Motor neuron (in vitro differentiated cells): ENCODE measurements at regions not wholly inside any gene's neighbourhood (a gene's known extent, or its start where the extent isn't known, plus 50 kb on each side); places are given as distances from the start of the nearest gene placed in this dataset.

Experiments
- ATAC-seq, 8 experiments: fragments of 200-7000 bp; cut with Tn5 transposase; replicated peaks in 6 of 8; 2 replicates each; pipeline ENCODE4 v1.8.0; 2021; ENCODE audit warnings: mild to moderate bottlenecking in 8 of 8, moderate library complexity in 8 of 8
- H3K27ac ChIP-seq, 2 donors: fragments of 250-450 bp; sonication (Bioruptor Pico); 2 replicates each; pipeline ENCODE4 v1.9.0; 2021; ENCODE audit warnings: antibody characterized with exemption in 2 of 2, mild to moderate bottlenecking in 2 of 2, moderate library complexity in 1 of 2
- H3K4me1 ChIP-seq, 2 donors: fragments of 250-450 bp; sonication (Bioruptor Pico); replicated peaks in 1 of 2; 2 replicates each; pipeline ENCODE4 v1.6.1; 2021; ENCODE audit warnings: antibody characterized with exemption in 2 of 2, mild to moderate bottlenecking in 2 of 2, moderate library complexity in 1 of 2
- H3K4me3 ChIP-seq, 5 donors: fragments of 250-450 bp; sonication (Bioruptor Pico); 2 replicates each; pipeline ENCODE4 v1.9.0; 2021; ENCODE audit warnings: antibody characterized with exemption in 5 of 5, mild to moderate bottlenecking in 5 of 5, moderate library complexity in 4 of 5
- WGBS, 10 experiments: fragments of 450-650 bp; shearing (Covaris generic); methylation state at CpG; one replicate each; pipeline ENCODE4 v1.0.0; 2022; 5-methylcytosine and 5-hydroxymethylcytosine counted together
- in situ Hi-C, 9 experiments: fragments of 400-800 bp; cut with MboI; loops; one replicate each; pipeline ENCODE4 v1.15.0; 2021; ENCODE audit warnings: low sequenced_read_pairs in 9 of 9, low pct_unique_long_range_greater_than_20kb in 2 of 9; ENCODE audit not compliant: unreplicated experiment in 9 of 9

DNA sequence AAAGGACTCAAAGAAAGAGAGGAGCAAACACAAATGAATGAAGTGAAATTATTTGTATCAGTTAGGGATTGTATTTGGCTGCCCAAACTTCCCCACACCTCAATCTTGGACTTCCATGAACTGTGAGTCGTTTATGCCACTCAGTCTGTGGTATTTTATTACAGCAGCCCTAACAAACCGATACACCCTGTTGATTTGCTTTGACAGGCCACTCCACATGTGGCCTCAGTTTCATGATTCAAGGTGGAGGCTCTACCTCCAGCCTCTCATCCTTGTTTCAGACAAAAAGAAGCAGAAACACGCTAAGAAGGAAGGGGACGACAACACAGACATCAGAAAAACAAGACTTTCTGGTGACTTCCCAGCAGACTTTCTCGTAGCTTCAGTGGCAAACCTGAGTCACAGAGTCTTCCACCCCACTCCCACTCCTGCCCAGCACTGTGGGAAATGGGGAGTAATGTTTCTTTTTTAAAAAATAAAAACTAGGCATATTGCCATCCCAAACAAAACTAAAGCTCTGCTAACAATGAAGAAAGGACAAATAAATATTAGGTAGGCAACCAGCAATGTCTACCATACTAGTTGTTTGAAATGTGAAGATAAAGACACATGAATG is 52.2 kb upstream of the ABCA1 start:
- H3K4me3 ChIP-seq, result no peak overlapping the region
- H3K4me1 ChIP-seq, result peaks cover 4 to 16% of the 10 kb centered on the region in 2 donors
- H3K27ac ChIP-seq, result no peak overlapping the region
- in situ Hi-C loops, result loop anchor here in 2 of 9 experiments (25.0 kb wide), 1 partner anchor 157 kb away; no protein-coding TSS in a partner anchor
- ATAC-seq, result no peak
- 60 to 100% (median 100%) methylated on average over 1 to 5 of the region's 5 CpGs; no CpG with 5 or more reads in 3 of the 10 experiments for WGBS, 10 experiments

DNA sequence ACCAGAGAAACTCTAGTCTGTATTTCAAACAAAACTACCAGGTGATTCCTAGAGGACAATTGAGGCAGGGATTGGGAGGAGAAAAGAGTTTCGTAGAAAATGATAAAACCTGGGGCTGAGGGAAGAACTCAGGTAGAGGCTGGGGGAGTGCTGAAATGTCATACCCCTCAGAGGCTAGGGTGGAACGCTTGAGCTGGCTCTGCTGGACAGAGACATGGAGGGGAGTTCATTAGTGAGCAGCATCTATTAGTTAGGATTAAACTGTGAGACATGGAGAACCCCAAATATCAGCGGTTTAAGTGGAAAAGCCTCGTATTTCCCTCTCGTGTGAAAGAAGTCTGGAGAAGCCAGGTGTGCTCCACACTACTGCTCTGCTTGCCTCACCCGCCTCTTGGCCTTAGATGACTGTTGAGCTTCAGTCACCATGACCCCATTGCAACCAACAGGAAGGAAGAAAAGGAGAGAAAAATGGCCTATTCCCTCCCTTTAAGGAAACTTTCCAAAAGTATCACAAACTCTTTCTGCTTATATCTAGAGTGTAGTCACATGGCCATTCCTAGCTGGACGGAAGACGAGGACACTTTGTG is 53.7 kb upstream of the ABCA1 start:
- WGBS, 10 experiments, result 70 to 100% (median 88%) methylated on average over 1 to 7 of the region's 8 CpGs; no CpG with 5 or more reads in 1 of the 10 experiments
- H3K27ac ChIP-seq, result no peak overlapping the region
- H3K4me1 ChIP-seq, result peaks cover 10 to 23% of the 10 kb centered on the region in 2 donors
- ATAC-seq, result no peak
- H3K4me3 ChIP-seq, result no peak overlapping the region
- in situ Hi-C loops, result loop anchor here in 2 of 9 experiments (25.0 kb wide), 1 partner anchor 156 kb away; no protein-coding TSS in a partner anchor

DNA sequence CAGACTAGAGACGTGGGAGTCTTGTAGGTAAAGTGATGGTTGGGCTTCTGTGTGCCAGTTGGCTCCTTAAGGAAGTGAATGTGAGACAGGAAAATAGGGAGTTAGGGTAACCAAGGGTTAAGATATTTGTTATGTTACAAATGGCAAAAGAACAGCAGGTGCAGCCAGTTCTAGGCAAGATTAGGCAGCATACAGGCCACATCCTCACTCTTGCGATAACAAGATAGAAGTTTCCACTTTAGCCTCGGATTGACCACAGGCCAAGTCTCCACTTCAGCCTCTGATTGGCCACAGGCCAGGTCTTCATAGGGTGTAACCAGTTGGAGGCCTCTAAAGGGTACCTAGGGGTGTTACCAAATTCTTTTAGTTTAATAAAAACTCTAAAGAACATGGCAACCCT is 54.6 kb upstream of the ABCA1 start:
- Histone ChIP-seq H3K4me1 (peaks cover 10 to 23% of the 10 kb centered on the region in 2 donors), H3K27ac (no peak overlapping the region), H3K4me3 (no peak overlapping the region)
- in situ Hi-C loops, result loop anchor here in 2 of 9 experiments (25.0 kb wide), 1 partner anchor 155 kb away; no protein-coding TSS in a partner anchor
- ATAC-seq, result no peak
- WGBS, 10 experiments, result 43 to 92% (median 86%) methylated on average over 1 to 3 of the region's 3 CpGs; no CpG with 5 or more reads in 6 of the 10 experiments

DNA sequence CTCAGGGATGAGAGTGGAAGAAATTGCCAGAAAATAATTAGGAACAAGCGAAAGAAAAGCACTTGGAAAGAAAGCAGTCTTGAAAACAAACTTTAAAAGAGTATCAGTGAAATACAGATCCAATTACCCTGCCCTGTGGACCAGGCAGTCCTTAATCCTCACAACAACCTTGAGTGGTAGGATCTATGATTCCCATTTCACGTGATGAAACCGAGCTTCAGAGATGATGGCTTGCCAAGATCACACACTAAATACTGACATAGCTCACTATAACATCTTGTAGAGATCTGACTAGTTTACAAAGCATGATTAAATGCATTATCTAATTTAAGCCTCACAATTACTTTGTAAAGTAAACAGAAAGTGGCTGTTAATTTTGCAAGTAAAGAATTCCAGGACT is 55.5 kb upstream of the ABCA1 start:
- in situ Hi-C loops, result loop anchor here in 2 of 9 experiments (25.0 kb wide), 1 partner anchor 154 kb away; no protein-coding TSS in a partner anchor
- no peak for ATAC-seq

DNA sequence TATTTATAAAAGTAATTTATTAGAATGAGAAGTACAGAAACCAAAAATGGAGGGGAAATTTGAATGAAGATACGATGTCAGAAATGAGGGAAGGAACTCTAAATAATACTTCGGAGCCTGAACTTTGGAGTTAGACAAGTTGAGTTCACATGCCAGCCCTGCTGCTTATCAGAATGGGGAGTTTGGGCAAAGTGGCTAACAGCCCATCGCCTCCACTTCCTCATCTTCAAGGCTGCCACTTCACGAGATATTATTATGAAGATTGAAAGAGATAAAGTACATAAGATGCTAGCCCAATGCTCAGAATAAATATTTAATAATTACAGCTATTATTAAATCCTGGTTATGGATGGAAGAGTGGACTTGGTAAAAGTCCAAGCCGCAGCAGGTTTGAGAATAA is 56.2 kb upstream of the ABCA1 start:
- no peak for ATAC-seq
- H3K4me1 ChIP-seq, result peaks cover 10 to 23% of the 10 kb centered on the region in 2 donors
- no peak overlapping the region for H3K4me3 ChIP-seq
- 72 to 100% (median 86%) methylated on average over 1 to 5 of the region's 5 CpGs for WGBS, 10 experiments
- in situ Hi-C loops, result loop anchor here in 2 of 9 experiments (25.0 kb wide), 1 partner anchor 153 kb away; no protein-coding TSS in a partner anchor
- no peak overlapping the region for H3K27ac ChIP-seq

More for the DNA sequence above, 55.5 kb upstream of the ABCA1 start:
- H3K4me3 ChIP-seq, result no peak overlapping the region
- no peak overlapping the region for H3K27ac ChIP-seq
- H3K4me1 ChIP-seq, result peaks cover 10 to 23% of the 10 kb centered on the region in 2 donors
- 16 to 100% (median 84%) methylated on average over 2 to 3 of the region's 3 CpGs; no CpG with 5 or more reads in 2 of the 10 experiments for WGBS, 10 experiments

DNA sequence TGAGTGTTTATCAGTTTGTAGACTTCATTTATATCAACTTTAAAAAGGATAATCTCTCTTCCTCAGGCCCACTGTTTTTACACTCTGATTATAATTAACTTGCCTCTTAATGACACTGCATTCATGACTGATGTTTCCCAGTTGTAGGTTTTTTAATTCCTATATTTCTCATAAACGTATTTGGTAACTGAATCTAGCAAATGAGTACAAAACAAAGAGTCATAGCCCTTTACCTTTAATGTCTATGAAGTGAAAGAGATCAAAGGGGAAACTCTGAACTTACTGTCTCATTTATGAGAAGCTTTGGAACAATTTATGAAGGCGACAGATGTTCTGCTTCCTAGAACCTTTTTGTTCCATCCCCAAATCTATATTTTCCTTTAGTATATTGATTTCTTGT is 56.6 kb upstream of the ABCA1 start:
- no peak overlapping the region for H3K27ac ChIP-seq
- WGBS, 10 experiments, result 36 to 86% (median 50%) methylated on average over 1 to 2 of the region's 2 CpGs; no CpG with 5 or more reads in 3 of the 10 experiments
- in situ Hi-C loops, result loop anchor here in 2 of 9 experiments (25.0 kb wide), 1 partner anchor 153 kb away; no protein-coding TSS in a partner anchor
- H3K4me3 ChIP-seq, result no peak overlapping the region
- peaks cover 10 to 23% of the 10 kb centered on the region in 2 donors for H3K4me1 ChIP-seq
- ATAC-seq, result no peak

DNA sequence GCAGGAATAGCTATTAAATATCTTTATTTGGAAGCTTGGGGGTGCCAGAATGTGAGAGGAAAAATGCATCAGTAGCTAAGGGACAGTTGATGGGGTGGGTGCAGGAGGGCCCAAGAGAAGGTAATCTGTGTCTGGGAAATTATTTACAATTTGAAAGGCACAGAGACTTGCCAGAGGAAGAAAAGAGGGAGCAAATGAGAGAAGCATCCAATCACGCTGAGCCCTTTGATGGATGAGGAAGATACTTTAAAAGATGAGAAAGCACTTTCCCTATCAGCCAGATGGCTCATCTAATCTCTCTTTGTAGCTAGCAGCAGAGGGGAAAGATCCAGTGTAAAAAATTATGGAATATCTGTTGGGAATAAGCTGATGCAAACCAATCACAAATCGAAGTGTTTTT is 57.0 kb upstream of the ABCA1 start:
- no peak overlapping the region for H3K27ac ChIP-seq
- peaks cover 10 to 23% of the 10 kb centered on the region in 2 donors for H3K4me1 ChIP-seq
- 0 to 88% (median 8%) methylated on average over 1 to 2 of the region's 2 CpGs; no CpG with 5 or more reads in 2 of the 10 experiments for WGBS, 10 experiments
- in situ Hi-C loops, result loop anchor here in 2 of 9 experiments (25.0 kb wide), 1 partner anchor 152 kb away; no protein-coding TSS in a partner anchor
- peak in 5 of 8 experiments; percentile 36 to 66 (median 52) for ATAC-seq
- no peak overlapping the region for H3K4me3 ChIP-seq

DNA sequence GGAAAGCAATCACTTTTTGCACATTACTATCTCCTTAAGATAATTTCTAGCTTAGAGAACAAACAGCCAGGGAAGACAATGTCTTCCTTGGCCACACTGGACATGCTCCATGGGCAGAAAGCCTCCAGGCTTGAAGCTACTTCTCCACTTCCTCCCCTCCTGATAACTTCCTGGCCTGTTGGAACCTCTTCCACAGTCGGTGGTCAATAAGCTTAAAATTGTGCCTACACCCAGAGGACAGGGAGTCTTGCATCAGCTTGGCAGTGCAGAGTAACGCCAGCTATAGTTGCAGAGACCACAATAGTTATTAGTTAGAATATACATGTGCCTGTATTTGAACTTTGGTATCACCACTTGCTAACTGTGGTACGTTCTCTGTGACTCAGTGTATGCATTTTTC is 58.1 kb upstream of the ABCA1 start:
- H3K4me3 ChIP-seq, result no peak overlapping the region
- 0 to 100% (median 83%) methylated on average over 1 to 3 of the region's 3 CpGs for WGBS, 10 experiments
- in situ Hi-C loops, result loop anchor here in 2 of 9 experiments (25.0 kb wide), 1 partner anchor 151 kb away; no protein-coding TSS in a partner anchor
- H3K27ac ChIP-seq, result peak overlapping the region in 1 of 2 donors; percentile 24
- ATAC-seq, result no peak
- peaks cover 15 to 26% of the 10 kb centered on the region in 2 donors for H3K4me1 ChIP-seq

DNA sequence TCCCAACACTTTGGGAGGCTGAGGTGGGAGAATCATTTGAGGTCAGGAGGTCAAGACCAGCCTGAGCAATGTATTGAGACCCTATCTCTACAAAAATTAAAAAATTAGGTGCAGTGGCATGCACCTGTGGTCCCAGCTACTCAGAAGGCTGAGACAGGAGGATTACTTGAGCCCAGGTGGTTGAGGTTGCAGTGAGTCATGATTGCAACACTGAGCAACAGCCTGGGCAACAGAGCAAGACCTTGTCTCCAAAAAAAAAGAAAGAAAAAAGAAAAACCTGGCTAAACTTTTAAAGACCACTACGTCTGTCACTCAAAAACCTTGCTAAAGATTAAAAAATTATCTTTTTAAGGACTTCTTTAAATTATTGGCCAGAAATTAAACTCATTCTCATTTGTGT is 59.8 kb upstream of the ABCA1 start:
- Histone ChIP-seq H3K27ac (no peak overlapping the region), H3K4me1 (peaks cover 27 to 35% of the 10 kb centered on the region in 2 donors), H3K4me3 (no peak overlapping the region)
- in situ Hi-C loops, result loop anchor here in 2 of 9 experiments (25.0 kb wide), 1 partner anchor 150 kb away; no protein-coding TSS in a partner anchor
- no peak for ATAC-seq
- 76 to 100% (median 100%) methylated on average over 1 of the region's 1 CpG; no CpG with 5 or more reads in 4 of the 10 experiments for WGBS, 10 experiments

DNA sequence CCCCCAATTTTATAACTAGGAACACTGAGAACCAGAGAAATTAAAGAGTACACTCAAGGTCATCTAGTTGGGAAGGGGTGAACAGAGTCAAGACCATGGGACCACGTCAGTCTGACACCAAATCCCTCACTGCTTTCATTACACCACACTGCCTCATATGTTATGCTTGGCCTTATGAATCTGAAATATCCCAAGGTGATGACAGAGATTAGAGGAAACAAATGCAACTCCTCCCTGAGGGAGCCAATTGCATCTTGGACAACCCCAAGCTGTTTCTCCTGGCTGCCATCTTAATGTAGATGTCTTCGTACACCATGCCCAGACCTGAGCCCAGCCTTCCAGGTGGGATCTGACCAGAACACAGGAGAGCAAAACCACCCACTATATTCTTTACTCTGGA is 60.6 kb upstream of the ABCA1 start:
- WGBS, 10 experiments, result 20 to 100% (median 100%) methylated on average over 1 of the region's 2 CpGs; no CpG with 5 or more reads in 7 of the 10 experiments
- ATAC-seq, result no peak
- H3K27ac ChIP-seq, result no peak overlapping the region
- peaks cover 34 to 43% of the 10 kb centered on the region in 2 donors for H3K4me1 ChIP-seq
- H3K4me3 ChIP-seq, result no peak overlapping the region
- in situ Hi-C loops, result loop anchor here in 2 of 9 experiments (25.0 kb wide), 1 partner anchor 149 kb away; no protein-coding TSS in a partner anchor

DNA sequence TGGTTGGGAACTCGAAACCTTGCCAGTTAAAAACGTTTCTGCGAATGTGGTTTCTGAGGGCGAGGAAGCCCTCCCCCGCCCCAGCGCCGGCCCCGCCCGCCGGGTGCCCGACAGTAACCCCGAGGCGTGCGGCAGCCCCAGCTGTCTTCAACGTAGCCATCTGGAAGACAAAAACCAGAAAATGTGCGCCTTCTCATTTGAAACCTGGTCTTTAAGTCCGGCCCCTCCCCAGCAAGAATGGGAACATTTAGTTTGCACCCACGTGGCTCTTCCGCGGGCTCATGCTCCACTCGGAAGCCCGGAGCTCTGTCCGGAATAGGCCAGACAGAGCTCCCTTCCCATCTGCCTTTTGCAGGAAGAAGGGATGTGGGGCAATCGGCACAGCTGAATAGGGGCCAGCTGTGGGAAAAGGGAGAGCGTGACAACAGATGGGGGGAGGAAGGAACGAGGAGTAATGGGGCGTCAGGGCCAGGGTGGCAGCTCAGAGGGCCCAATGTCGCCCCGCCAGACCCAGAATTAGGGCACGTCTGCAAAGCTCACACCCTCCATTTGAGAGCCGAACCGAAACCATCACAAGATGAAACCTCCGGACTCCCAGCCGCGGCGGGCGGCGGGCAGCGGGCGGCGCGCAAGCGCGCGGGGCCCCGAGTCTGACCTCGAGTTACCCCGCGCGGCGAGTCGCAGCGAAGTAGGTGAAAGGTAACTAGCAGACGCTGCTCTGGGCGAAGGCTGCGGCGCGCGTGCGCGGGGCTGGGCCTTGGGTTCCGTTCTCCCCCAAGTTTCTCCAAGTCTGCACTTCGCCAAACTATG is 63.4 kb upstream of the ABCA1 start:
- WGBS, 10 experiments, result 0 to 32% (median 8%) methylated on average over 1 to 17 of the region's 63 CpGs; no CpG with 5 or more reads in 4 of the 10 experiments
- H3K27ac ChIP-seq, result peak overlapping the region; percentile 48 to 79

DNA sequence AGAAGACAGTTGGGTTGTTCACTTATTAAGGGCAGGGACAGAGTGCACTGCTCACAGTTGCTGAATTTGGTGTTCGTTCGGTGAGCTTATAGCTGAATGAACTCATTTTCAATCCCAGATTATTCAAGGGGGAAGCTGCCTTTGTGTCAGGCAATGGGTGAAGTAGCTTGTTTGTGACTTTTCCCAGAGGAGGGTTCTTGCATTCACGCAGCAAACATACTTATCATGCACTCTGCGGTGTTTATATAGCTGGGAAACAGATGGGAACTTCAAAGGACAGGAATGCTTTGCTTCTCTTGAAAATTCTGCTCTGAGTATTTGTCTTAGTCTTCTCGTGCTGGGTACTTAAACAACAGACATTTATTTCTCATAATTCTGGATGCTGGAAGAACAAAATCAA is 64.7 kb upstream of the ABCA1 start:
- Histone ChIP-seq H3K4me1 (peaks cover 35 to 40% of the 10 kb centered on the region in 2 donors), H3K27ac (no peak overlapping the region), H3K4me3 (no peak overlapping the region)
- ATAC-seq, result peak in 3 of 8 experiments; percentile 0 to 38 (median 1)
- in situ Hi-C loops, result loop anchor here in 2 of 9 experiments (10.0 to 25.0 kb wide), 2 partner anchors 58 to 145 kb away; no protein-coding TSS in a partner anchor
- WGBS, 10 experiments, result 0 to 88% (median 50%) methylated on average over 1 to 5 of the region's 5 CpGs; no CpG with 5 or more reads in 2 of the 10 experiments

More for the DNA sequence above, 63.4 kb upstream of the ABCA1 start:
- Histone ChIP-seq H3K4me3 (peak overlapping the region; percentile 31 to 48 (median 35)), H3K4me1 (peaks cover 33 to 36% of the 10 kb centered on the region in 2 donors)
- peak; percentile 55 to 81 (median 76) for ATAC-seq
- in situ Hi-C loops, result loop anchor here in 2 of 9 experiments (10.0 to 25.0 kb wide), 2 partner anchors 57 to 146 kb away; no protein-coding TSS in a partner anchor
